GM18498 (cell line): ENCODE measurements at regions not wholly inside any gene's neighbourhood (a gene's known extent, or its start where the extent isn't known, plus 50 kb on each side); places are given as distances from the start of the nearest gene placed in this dataset.

Experiments used
- ATAC-seq: cut with Tn5 transposase; IDR thresholded peaks from one replicate; pipeline ENCODE4 v1.9.1; 2021; ENCODE audit warnings: mild to moderate bottlenecking, moderate library complexity; ENCODE audit not compliant: unreplicated experiment

DNA sequence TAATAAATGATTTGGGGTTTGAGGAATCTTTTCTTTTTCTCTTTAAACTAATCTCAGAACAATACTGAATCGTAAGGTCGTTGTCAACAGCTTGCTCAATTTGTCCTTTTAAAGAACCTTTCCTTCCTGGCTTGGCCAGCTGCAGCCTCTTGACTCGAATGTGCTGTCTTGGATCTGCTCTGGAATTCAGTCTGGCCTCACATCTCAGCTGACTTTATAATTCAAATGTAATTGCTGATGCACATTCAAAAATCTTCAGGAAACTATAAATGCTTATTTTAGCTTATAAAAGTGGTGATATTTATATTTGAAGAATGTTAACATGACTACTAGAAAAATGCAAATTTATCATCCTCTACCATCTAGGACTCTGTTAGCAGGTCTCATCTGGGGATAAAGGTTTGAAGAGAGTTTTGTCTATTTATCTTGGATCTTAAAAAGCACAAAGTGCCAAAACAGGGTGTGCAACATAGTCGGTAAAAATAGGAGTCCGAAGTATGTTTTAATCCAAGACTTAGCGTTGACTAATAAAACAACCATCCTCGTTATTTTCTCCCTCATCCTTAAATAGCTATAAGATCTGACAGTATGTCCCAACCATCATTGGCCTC, 1035.2 kb downstream of the MCTP2 start:
- ATAC-seq = no peak

DNA sequence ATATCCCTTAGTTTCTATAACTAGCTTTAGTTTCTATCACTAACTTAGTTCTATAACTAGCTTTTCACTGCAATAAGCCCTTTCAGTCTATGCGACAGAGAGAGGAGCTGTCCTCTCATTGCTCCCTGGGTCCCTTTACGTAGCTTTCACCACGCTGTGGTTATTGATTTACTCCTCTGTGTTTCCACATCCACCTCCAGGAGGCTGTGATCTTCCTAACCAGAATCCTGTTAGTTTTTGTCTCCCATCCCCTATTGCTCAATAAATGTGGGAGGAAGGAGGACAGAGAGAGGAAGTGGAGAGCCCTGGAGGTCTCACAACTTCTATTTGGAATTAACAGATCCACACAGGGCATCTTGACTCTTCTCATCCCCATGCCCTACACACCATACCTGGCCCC, 1036.1 kb downstream of the MCTP2 start:
- no peak for ATAC-seq

DNA sequence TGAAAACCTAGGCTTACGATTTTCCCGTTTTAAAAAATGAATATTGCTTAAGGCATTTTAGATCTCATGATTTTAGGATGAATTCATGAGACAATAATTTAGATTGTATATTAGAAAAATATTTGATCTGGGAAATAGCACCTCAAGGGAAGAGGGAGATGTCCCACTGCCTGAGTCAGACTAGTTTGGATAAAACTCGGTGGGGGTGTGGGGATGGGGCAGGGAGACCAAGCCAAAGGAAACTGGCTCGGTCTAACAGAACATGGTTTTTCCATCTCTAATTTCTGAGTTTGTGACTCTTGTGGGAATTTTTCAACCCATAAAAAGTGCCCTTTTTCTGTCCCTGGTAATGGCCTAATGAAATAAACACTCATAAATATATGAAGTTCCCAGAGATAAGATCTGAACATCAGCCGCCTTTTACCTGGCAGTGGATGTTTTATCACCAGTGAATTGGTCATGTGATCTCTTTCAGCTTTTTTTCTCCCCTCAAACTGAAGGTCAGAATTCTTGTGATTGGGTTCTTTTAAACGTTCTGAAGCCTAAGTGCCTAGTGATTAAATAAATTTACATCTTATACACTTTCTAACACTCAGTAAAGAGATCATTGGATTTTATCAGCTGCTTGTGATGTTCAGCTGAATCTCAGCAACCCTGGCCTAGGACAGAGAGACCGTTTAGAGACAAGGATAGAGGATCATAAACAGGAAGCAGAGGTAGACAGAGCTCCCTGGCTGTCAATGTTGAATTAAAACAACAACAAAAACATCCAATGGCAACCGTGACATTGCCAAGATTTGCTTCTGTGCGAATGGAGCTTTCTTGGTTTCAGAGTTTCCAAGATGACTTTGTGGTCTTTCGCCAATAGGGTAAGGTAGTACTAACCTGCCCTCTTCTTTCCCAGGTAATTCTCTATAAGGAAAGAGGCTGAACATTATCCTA, 1038.2 kb downstream of the MCTP2 start:
- ATAC-seq = no peak

DNA sequence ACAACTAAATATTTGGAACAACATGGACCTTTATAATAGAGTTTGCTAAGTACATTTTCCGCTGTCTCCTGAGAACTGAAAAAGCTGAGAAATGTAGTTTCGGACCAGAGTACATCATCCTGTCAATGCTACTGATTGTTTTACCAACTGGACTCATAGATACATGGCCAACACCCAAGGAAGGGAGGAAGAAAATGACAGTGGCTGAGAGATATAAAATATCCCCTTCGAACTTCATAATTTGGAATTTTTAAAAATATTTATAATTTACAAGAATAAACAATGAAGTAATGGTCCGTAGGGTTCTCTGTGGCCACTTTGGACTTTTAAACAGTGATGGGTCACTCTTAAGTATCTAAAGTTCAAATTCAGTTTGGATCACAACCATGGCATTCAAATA, 1042.7 kb downstream of the MCTP2 start:
- no peak for ATAC-seq

DNA sequence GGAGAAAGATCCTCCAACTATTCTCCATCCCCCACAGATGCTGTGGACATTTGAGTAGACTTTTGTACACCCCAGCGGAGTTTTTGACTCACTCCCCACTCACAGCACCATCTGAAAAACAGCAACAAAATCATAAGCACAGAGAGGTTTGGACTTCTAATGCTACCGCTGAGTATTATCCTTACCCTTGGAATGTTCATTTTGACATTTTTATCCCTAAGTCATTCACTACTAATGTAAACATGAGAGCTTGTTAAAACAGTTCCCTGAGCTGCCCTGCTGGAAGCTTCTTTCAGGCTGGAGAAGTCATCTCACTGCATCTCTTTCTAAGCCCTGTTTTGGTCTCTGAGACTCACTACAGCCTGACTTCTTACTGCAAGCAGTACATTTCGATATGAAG, 1045.9 kb downstream of the MCTP2 start:
- ATAC-seq = no peak

DNA sequence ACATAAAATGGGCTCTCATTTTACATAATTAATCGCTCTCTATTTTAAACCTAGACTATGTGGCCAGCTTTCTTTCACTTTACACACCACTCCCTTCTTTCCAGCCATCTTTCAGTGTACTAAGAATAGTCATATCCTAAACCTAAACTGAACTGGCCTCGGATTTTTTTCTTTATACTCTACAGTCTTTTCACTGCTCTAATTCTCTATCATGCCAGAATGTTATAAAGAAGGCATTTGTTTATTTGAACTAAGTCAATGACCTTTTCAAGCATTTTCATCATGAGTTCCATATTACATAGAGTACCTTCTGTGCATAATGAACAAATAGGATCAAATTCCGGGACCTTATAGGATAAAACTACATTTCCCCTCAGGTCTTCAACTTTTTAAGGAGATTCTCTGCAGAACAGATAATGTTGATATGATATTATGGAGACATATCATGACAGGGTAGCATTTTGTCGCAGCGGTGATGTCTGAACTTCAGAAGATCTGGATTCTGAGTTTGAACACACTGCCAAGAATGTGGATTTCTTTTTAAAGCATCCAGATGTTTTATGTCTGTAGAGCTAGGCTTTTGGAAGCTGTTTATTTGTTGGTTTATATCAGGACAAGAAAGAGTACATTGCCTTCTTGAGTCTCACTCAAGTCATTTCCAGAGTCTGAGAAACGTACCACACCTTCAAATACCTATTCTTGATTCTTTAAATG, 1047.3 kb downstream of the MCTP2 start:
- no peak for ATAC-seq

DNA sequence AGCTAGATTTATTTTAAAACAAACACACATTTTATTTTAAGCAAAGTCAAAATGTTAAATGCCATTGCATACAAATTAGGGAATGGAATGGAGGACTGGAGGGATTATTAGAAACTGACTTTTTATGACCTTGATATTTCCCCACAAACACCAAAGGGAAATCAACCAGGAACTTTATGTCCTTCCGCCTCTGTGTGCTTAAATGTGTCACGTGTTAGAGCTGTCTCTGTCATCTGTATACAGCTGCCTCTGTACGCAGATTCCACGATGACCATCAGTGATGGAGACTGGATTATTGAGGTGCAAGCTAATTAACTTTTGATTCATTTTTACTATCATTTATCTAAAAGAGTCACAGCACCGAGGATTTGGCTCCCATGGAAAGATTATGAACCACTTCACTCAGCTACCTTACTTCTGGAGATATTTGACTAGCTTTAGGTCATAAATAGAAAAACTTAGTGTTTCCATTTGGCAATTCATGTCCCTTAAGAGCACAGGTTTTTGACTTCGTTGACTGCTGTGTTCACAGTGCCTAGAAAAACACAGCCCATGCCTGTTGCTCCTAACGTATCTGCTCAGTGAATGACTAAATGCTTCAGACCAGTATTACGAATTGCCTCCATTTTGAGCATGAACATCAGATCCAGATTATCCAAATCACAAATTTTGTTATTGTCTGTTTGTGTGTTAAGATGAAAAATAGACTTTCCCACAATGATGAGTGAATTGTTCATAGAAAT, 1048.1 kb downstream of the MCTP2 start:
- no peak for ATAC-seq

DNA sequence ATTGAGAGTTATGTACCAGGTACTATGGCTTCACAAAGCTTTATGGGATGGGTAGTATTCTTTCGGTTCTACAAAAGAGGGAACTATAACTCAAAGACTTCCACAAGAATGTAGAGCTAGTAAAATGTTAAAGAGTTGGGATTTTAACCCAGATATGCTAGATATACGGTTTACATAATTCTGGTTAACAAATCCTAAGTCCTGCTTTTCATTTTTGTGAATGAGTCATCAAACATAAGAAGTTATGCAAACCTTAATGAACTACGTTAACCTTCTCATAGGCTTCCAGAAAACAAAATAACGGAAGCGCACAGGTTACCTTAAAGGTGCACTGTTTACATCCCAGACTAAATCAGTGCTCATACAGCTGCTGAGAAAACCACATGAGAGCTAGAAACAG, 1049.3 kb downstream of the MCTP2 start:
- no peak for ATAC-seq

DNA sequence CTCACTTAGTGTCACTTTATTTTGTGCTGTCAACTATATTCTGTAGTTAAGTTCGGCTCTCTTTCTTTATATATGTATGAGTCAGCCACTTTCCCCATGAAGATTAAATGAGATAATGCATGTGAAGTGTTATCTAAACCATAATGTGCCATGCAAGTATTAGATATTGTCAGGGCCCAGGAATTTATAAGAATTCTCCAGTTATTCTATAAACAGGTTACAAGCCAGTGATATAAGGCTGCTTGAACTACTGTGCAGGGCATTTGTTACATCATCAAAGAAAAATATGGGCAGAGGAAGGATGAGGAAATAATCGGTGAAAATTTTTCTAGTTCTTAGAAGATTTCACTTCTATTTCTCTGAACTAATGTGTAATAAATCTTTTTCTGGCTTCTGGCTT, 1049.0 kb upstream of the NR2F2 start:
- no peak for ATAC-seq

DNA sequence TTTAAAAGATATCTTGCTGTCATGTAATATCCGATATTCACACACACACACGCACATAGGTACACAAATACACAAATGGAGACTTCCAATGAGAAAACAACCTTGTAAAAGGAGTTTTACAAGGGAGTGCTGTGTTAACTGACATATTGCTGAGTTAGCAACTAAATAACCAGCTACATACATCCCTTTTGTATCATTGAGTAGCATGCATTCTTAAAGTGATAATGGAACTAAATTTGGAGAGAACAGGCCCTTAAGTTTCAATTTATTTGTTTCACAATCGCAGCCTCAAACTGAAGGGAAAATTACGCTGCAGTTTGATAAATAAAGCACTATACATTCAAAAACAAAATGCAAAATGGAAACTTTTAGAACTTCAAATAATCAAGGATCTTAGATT, 1046.0 kb upstream of the NR2F2 start:
- ATAC-seq = no peak

DNA sequence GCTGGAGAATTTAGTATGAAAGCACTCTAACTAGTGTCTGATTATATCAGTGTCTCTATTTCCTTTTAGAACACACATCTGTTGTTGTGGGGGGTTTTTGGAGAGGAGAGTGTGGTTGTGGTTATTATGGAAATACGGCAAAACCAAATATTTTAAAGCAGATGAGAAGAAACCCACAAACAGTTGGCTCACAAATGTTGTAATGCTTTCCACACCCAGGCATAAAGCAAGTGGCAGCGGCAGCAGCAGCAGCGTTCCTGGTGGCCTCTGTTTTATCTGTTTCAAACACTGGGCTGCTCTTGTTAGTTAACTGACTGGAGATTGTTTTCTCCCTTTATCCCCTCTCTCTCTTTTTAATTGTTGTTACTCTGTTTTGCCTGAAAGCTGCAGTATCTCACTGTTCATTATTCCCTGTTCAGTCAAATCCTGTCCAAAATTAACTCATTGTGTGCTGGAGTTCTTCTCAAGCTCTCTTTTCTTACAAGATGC, 1045.5 kb upstream of the NR2F2 start:
- no peak for ATAC-seq

DNA sequence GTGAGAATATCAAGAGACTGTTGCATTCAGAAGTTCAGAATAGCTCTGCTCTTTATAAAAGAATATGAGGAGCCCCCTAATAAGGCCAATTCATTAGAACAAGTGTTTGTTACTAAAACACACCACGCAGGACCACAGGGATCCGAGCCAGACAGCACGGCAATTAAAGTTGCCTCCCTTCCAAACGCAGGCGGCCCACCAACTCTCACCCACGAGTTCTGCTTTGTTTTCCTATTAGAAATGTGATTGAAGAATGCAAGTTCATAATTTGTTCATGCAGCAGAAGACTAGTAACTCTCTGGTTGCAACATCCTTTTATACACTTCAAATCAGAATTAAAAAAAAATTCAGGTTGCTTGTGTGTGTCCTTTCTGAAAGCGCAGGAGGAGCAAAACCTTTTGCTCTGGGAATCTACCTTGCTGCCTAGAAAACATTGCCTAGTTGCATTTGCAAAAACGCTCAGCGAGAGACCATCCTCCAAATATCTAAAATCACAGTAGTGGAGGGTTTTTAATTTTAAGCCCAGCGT, 1044.1 kb upstream of the NR2F2 start:
- ATAC-seq = no peak

DNA sequence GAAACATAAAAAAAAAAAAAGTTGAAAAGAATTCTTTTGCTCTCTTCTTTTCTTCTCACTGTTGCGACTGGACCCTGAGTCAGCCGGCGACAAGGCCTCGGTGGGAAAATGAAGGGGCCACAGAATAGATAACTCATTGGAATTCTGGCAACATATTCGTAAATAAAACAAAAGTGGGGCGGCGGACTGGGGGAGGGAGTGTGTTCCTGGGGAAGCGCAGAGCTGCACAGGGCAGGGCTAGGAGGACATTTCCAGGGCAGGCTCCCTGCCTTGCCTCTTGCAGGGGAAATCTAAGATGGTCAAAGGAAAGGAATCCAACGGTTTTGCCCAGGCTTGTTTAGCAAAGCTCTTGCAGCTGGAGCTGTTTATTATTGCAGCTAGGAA, 1042.8 kb upstream of the NR2F2 start:
- ATAC-seq = no peak

DNA sequence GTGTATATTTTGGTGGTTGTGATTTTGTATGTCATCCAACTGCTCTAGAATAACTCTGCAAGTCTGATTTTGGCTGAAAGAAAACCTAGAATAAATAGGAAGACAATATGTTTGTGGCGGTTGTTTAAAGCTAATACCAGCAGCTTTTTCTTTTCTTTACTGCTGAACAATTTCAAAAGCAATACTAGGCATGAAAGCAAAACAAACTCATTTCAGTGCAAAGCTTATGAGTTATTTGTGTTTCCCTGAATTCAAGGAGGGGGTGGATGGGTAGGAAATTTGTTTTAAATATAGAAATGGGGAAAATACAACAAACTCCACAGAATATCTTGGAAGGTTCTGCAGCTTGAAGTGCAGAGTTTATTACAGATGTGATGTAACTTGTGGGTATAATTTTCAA, 1041.9 kb upstream of the NR2F2 start:
- ATAC-seq = no peak

DNA sequence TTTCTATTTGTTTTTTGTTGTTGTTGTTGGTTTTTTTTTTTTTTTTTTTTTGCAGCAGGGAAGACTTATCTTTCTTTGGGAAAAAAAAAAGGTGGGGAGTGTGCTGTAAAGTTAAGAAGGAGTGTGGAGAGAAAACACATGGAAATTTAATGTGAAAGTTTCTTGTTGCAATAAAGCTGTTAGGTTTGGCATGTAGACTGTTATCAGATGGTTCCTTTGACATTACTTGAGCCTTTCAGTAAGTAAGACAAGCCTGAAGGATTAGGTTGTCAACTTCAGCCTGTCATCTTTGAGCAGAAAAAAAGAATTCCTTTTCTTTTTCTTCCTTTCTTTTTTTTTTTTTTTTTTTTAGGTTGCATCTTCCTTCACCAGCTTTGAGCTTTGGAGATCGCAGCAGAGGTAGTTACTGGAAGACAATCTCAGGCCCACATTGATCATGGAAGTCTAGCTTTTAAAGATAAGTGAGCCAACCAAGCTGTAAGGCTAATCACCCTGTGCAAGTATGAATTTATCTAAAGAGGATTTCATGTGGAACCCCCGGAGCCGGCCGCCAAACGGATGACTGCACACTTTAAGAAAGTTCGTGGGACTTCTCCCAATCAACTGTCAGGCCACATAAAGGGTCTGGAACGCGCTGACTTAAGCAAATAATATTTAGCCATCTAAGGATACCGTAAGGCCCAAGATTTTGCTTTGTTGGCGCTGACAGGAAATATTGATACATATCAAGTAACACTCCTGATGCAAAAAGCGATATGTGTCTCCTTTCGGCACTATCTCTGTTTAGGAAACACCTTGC, 1040.1 kb upstream of the NR2F2 start:
- ATAC-seq = no peak

DNA sequence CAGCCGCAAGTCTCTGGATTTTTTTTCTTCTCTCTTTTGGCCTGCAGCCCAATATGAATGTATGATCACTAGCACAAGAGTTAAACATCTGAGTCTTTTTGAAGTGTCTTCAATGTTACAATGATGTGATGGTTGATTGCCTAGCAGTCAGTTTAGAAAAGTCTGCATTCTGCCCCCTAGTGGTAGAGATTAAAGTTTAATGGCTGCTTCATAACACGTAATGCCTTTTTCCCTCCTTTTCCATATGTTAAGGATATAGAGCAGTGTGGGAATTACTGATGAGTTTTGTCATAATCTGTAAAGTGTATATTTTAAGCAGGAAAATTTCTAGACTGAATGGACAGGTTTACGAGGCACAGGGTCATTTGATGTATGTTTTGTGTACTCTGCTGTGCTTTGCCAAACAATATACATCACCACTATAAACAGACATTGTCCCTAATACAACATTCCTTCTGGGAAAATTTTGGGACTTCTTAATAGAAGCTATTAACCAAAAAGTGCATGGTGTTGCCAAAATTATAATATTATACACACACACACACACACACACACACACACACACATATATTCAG, 1038.5 kb upstream of the NR2F2 start:
- ATAC-seq = peak; percentile 44

DNA sequence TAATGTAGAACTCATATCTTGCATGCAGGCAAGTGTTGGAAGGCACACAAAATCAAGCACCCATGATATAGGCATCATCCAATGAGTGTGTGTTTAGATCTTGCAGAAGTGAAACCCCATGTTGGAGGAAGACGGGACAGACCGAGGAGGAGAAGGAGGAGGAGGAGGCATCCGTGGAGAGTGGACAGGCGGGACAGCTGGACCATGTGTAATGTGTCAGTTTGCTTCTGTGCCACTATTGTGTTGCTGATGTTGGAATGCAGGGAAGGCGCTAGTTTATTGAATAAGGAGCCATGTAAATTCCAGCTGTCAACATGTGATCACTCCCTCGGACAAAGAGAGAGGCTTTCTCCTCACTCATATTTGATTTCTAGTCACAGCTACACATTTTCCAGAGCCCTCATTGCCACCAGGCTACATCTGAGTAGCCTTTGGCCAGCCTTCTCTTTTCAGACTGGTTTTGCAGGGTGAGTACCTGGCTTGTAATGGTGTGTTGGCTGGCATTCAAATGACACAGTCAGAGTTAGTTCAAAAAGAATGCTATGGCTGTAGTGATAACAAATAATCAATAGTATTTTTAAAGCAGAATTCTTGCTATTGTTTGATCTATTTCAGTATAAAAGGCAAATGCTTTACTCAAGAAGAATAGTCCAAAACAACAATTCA, 1037.6 kb upstream of the NR2F2 start:
- no peak for ATAC-seq

DNA sequence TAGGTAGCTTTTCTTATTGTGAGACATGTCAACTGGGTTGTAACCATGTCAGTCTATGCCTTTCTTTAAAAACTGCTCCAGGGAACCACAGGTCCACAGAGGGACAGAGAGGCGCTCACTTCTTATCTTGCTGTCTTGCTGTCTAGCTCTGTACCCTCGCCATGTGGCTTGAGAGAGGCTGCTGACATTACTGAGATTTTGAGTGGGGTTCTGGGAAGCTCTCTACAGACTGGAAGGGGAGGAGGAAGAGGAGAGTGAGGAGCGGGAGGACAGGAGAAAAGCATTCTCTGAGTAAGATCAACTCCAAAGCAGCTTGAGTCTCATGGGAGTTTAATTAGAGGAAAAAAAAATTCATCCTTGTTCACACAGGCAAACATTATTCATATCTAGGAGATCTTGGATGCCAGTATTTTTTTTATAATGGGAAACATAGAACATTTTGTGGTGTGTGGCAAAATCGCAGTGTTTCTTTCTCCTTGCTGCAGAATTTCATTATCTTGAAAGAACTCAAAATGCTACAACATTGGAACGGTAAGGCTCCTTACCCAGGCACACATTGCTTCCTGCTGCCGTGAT, 1037.0 kb upstream of the NR2F2 start:
- ATAC-seq = no peak

DNA sequence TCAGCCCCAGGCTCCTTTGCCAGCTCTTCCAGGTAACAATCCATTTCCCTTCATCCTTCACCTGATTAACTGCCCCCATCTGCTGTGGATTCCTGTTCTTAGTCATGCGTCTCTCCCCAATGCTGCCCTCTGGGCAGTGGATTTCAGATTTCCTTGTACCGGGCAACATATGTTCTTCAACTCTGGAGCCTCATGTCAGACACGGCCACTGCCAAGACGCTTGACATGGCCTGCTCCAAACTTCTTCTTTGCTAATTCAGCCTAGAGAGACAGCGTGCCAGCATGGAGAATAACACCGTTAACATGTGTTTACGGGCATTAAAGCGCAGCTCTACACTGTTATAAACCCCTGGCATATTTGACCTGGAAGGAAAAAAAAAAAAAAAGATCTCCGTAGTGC, 1035.1 kb upstream of the NR2F2 start:
- no peak for ATAC-seq
